ENCODE measurements at regions not wholly inside any gene's neighbourhood (a gene's known extent, or its start where the extent isn't known, plus 50 kb on each side); places are given as distances from the start of the nearest gene placed in this dataset.

- DNase-seq, result no peak
These were observed 205.3 kb upstream of the SYT4 start for GRCh38 chr18:43482600-43482999.

- no peak for DNase-seq
These were observed 207.4 kb upstream of the SYT4 start for GRCh38 chr18:43484710-43485109.

- DNase-seq, result peak in 1 of 2 experiments; percentile 1
These were observed 208.3 kb upstream of the SYT4 start for GRCh38 chr18:43485545-43485963.

- no peak for DNase-seq
These were observed 209.2 kb upstream of the SYT4 start for GRCh38 chr18:43486462-43486861.

- DNase-seq, result no peak
These were observed 223.8 kb upstream of the SYT4 start for GRCh38 chr18:43501099-43501498.

GRCh38 chr18:43506935-43507334 is 229.6 kb upstream of the SYT4 start:
- no peak for DNase-seq

- DNase-seq, result no peak
These were observed 230.7 kb upstream of the SYT4 start for GRCh38 chr18:43507842-43508481.

GRCh38 chr18:43514747-43515146 is 237.5 kb upstream of the SYT4 start:
- no peak for DNase-seq

- no peak for DNase-seq
These were observed 238.2 kb upstream of the SYT4 start for GRCh38 chr18:43515481-43515880.

- no peak for DNase-seq
These were observed 247.0 kb upstream of the SYT4 start for GRCh38 chr18:43524260-43524659.

- no peak for DNase-seq
These were observed 247.9 kb upstream of the SYT4 start for GRCh38 chr18:43525169-43525568.

GRCh38 chr18:43526426-43527145 is 249.3 kb upstream of the SYT4 start:
- DNase-seq, result no peak

- DNase-seq, result no peak
These were observed 254.1 kb upstream of the SYT4 start for GRCh38 chr18:43531438-43531837.

GRCh38 chr18:43533371-43533770 is 256.1 kb upstream of the SYT4 start:
- DNase-seq, result no peak

GRCh38 chr18:43534511-43534910 is 257.2 kb upstream of the SYT4 start:
- DNase-seq, result no peak

- no peak for DNase-seq
These were observed 262.6 kb upstream of the SYT4 start for GRCh38 chr18:43539862-43540261.

- DNase-seq, result no peak
These were observed 264.7 kb upstream of the SYT4 start for GRCh38 chr18:43542016-43542415.

GRCh38 chr18:43543236-43543635 is 265.9 kb upstream of the SYT4 start:
- DNase-seq, result no peak

GRCh38 chr18:43547456-43547855 is 270.2 kb upstream of the SYT4 start:
- DNase-seq, result no peak

- no peak for DNase-seq
These were observed 282.2 kb upstream of the SYT4 start for GRCh38 chr18:43559507-43559906.

GRCh38 chr18:43563780-43564179 is 286.5 kb upstream of the SYT4 start:
- DNase-seq, result peak in 1 of 2 experiments; percentile 39

- no peak for DNase-seq
These were observed 293.3 kb upstream of the SYT4 start for GRCh38 chr18:43570593-43570992.

- peak; percentile 33 to 57 for DNase-seq
These were observed 293.9 kb upstream of the SYT4 start for GRCh38 chr18:43571078-43571689.

GRCh38 chr18:43572163-43572562 is 294.9 kb upstream of the SYT4 start:
- no peak for DNase-seq
